Stimulated activated CD4-positive, alpha-beta T cell treated with anti-CD3 and anti-CD28 coated beads, Interleukin-2, amount 100 ng/mL, for 48 hours (primary cell): ENCODE measurements at regions not wholly inside any gene's neighbourhood (a gene's known extent, or its start where the extent isn't known, plus 50 kb on each side); places are given as distances from the start of the nearest gene placed in this dataset.
"Not testable (repeated sequence)": the region's sequence is repeated elsewhere in the genome, so short reads cannot be mapped to it uniquely, and the experiment has no call there.

Experiments
- DNase-seq, 2 donors: peaks; one replicate each; pipeline ENCODE4 v3.0.0-alpha.2; 2020

GRCh38 chr11:22920939-22921565, 60.8 kb upstream of the CCDC179 start:
- DNase-seq = no peak

GRCh38 chr11:22922672-22923071, 62.4 kb upstream of the CCDC179 start:
- DNase-seq = no peak

- no peak for DNase-seq
These were observed 63.3 kb upstream of the CCDC179 start for GRCh38 chr11:22923561-22923960.

- DNase-seq = no peak
These were observed 66.1 kb upstream of the CCDC179 start for GRCh38 chr11:22926341-22926740.

GRCh38 chr11:22927793-22928192, 67.5 kb upstream of the CCDC179 start:
- DNase-seq = no peak

GRCh38 chr11:22928207-22928917, 68.1 kb upstream of the CCDC179 start:
- no peak for DNase-seq

- DNase-seq = no peak
These were observed 70.7 kb upstream of the CCDC179 start for GRCh38 chr11:22930816-22931594.

GRCh38 chr11:22938691-22939090, 78.4 kb upstream of the CCDC179 start:
- no peak for DNase-seq

- not testable (repeated sequence) for DNase-seq
These were observed 81.3 kb upstream of the CCDC179 start for GRCh38 chr11:22941544-22941943.

GRCh38 chr11:22957786-22958185, 97.5 kb upstream of the CCDC179 start:
- no peak for DNase-seq

- no peak for DNase-seq
These were observed 114.0 kb upstream of the CCDC179 start for GRCh38 chr11:22974251-22974650.

GRCh38 chr11:22976146-22976545, 115.9 kb upstream of the CCDC179 start:
- DNase-seq = peak in 1 of 2 donors; percentile 3

GRCh38 chr11:22982903-22983302, 122.6 kb upstream of the CCDC179 start:
- no peak for DNase-seq

- no peak for DNase-seq
These were observed 123.8 kb upstream of the CCDC179 start for GRCh38 chr11:22984045-22984444.

- no peak for DNase-seq
These were observed 129.1 kb upstream of the CCDC179 start for GRCh38 chr11:22989371-22989770.

GRCh38 chr11:22991196-22991595, 130.9 kb upstream of the CCDC179 start:
- DNase-seq = no peak

GRCh38 chr11:23006730-23007129, 146.5 kb upstream of the CCDC179 start:
- no peak for DNase-seq

GRCh38 chr11:23010790-23011335, 150.6 kb upstream of the CCDC179 start:
- no peak for DNase-seq

GRCh38 chr11:23012930-23013329, 152.7 kb upstream of the CCDC179 start:
- DNase-seq = no peak

GRCh38 chr11:23013509-23013908, 153.2 kb upstream of the CCDC179 start:
- DNase-seq = no peak

- DNase-seq = peak in 1 of 2 donors; percentile 1
These were observed 161.1 kb upstream of the CCDC179 start for GRCh38 chr11:23021287-23021863.

- DNase-seq = no peak
These were observed 162.6 kb upstream of the CCDC179 start for GRCh38 chr11:23022854-23023253.

- no peak for DNase-seq
These were observed 163.0 kb upstream of the CCDC179 start for GRCh38 chr11:23023319-23023718.
